Caco-2 (cell line): ENCODE measurements at regions not wholly inside any gene's neighbourhood (a gene's known extent, or its start where the extent isn't known, plus 50 kb on each side); places are given as distances from the start of the nearest gene placed in this dataset.

Source experiments
- BruUV-seq: library from RNA; stranded (reverse); fragments of 400-500 nt; replicated peaks from 2 replicates; lab custom pipeline; 2021; lab: Mats Ljungman, UMichigan
- CTCF ChIA-PET: fragments of 300-600 bp; sonication (Branson Sonifier 250); formaldehyde crosslinking; loops from one replicate; lab custom pipeline; 2022; ENCODE audit warnings: antibody characterized with exemption; lab: Charles Lee
- POLR2A ChIA-PET: fragments of 300-600 bp; sonication (Branson Sonifier 250); formaldehyde crosslinking; loops from one replicate; lab custom pipeline; 2022; ENCODE audit warnings: antibody characterized with exemption; lab: Charles Lee
- DNase-seq, 2 experiments: peaks; one replicate each; pipeline versions ENCODE4 v3.0.0 to v3.0.0-alpha.2; 2020 to 2022
- H3K27me3 ChIP-seq: replicated peaks from 2 replicates; pipeline ENCODE4 v1.6.0; 2011; ENCODE audit warnings: low read length; ENCODE audit not compliant: control insufficient read depth, insufficient read depth
- H3K36me3 ChIP-seq: 2 replicates; pipeline ENCODE4 v1.5.1; 2011; ENCODE audit warnings: low read length; ENCODE audit not compliant: control insufficient read depth, insufficient read depth
- H3K4me1 ChIP-seq: fragments of 250-450 bp; sonication (Bioruptor Pico); 2 replicates; pipeline ENCODE4 v1.5.1; 2020; ENCODE audit warnings: mild to moderate bottlenecking
- H3K4me3 ChIP-seq: 2 replicates; pipeline ENCODE4 v1.5.1; 2011; ENCODE audit warnings: low read depth, mild to moderate bottlenecking, control low read depth, low read length
- H3K9me3 ChIP-seq: fragments of 250-450 bp; sonication (Bioruptor Pico); 2 replicates; pipeline ENCODE4 v1.5.1; 2020; ENCODE audit warnings: mild to moderate bottlenecking, moderate library complexity
- H3K27ac Mint-ChIP-seq: one replicate; pipeline ENCODE4 v1.8.0; 2022; ENCODE audit warnings: mixed read lengths; ENCODE audit not compliant: unreplicated experiment
- H3K27me3 Mint-ChIP-seq: one replicate; pipeline ENCODE4 v1.8.0; 2022; ENCODE audit warnings: mixed read lengths; ENCODE audit not compliant: insufficient read depth, unreplicated experiment
- H3K36me3 Mint-ChIP-seq: one replicate; pipeline ENCODE4 v1.8.0; 2022; ENCODE audit warnings: mild to moderate bottlenecking, mixed read lengths; ENCODE audit not compliant: insufficient read depth, unreplicated experiment
- H3K4me1 Mint-ChIP-seq: one replicate; pipeline ENCODE4 v1.8.0; 2022; ENCODE audit warnings: low read depth, mixed read lengths; ENCODE audit not compliant: unreplicated experiment
- H3K4me3 Mint-ChIP-seq: one replicate; pipeline ENCODE4 v1.8.0; 2022; ENCODE audit warnings: mild to moderate bottlenecking, moderate library complexity, mixed read lengths; ENCODE audit not compliant: unreplicated experiment
- H3K9me3 Mint-ChIP-seq: one replicate; pipeline ENCODE4 v1.8.0; 2022; ENCODE audit warnings: mixed read lengths; ENCODE audit not compliant: unreplicated experiment
- intact Hi-C: fragments of 100-400 bp; cut with micrococcal nuclease; formaldehyde crosslinking; loops from one replicate; pipeline ENCODE4 v1.10.0; 2022; ENCODE audit not compliant: unreplicated experiment
- TF ChIP-seq, protein P1 (sequence below), 2 experiments: fragments of 200-600 bp in 1 of 2; IDR thresholded peaks; 1 replicate in 1 of 2; 2 replicates in 1 of 2; pipeline versions ENCODE4 v1.5.1 to v1.8.0; 2011 to 2022; ENCODE audit warnings: antibody characterized with exemption in 1 of 2, control low read depth in 1 of 2, inconsistent platforms in 1 of 2, low read depth in 1 of 2, low read length in 1 of 2, mild to moderate bottlenecking in 1 of 2, moderate library complexity in 1 of 2; ENCODE audit not compliant: insufficient read depth in 1 of 2, severe bottlenecking in 1 of 2, unreplicated experiment in 1 of 2

DNA sequence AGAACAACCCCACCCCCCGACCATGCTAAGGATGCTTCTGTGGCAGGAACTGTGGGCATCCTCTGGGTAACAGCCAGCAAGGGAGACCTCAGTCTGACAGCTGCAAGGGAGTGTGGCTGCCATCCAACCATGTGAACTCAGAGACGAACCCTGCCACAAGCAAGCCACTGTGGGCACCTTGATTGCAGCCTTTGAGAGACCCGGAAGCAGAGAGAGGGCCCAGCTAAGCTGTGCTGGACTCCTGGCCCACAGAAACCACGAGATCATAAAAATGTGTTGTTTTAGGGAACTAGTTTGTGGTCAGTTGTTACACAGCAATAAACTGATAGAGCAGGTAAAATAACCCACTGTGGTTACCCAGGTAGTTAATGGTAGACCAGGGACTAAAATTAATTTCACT lies 414.6 kb downstream of the CDH26 start:
- CTCF ChIA-PET, result no interaction called here
- BruUV-seq, result no TSS peak
- TF ChIP-seq, protein P1, sequence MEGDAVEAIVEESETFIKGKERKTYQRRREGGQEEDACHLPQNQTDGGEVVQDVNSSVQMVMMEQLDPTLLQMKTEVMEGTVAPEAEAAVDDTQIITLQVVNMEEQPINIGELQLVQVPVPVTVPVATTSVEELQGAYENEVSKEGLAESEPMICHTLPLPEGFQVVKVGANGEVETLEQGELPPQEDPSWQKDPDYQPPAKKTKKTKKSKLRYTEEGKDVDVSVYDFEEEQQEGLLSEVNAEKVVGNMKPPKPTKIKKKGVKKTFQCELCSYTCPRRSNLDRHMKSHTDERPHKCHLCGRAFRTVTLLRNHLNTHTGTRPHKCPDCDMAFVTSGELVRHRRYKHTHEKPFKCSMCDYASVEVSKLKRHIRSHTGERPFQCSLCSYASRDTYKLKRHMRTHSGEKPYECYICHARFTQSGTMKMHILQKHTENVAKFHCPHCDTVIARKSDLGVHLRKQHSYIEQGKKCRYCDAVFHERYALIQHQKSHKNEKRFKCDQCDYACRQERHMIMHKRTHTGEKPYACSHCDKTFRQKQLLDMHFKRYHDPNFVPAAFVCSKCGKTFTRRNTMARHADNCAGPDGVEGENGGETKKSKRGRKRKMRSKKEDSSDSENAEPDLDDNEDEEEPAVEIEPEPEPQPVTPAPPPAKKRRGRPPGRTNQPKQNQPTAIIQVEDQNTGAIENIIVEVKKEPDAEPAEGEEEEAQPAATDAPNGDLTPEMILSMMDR (IDR thresholded peaks at IDR 0.05; ENCODE audit: insufficient read depth in 1 of 2, low read depth in 1 of 2, low read length in 1 of 2, severe bottlenecking in 1 of 2, unreplicated experiment in 1 of 2), result no peak
- no peaks in the 10 kb centered on the region for H3K4me1 ChIP-seq
- H3K9me3 Mint-ChIP-seq, result no peaks in the 10 kb centered on the region
- no peak overlapping the region for H3K27ac Mint-ChIP-seq
- H3K4me3 ChIP-seq, result no peak overlapping the region
- intact Hi-C loops, result no loop called here
- H3K36me3 Mint-ChIP-seq, result no peaks in the 10 kb centered on the region
- POLR2A ChIA-PET, result no interaction called here
- no peak overlapping the region for H3K4me3 Mint-ChIP-seq
- H3K27me3 Mint-ChIP-seq, result peaks cover 21% of the 10 kb centered on the region
- H3K27me3 ChIP-seq, result no peaks in the 10 kb centered on the region
- no peaks in the 10 kb centered on the region for H3K36me3 ChIP-seq
- DNase-seq, result no peak
- H3K9me3 ChIP-seq, result peaks cover 2% of the 10 kb centered on the region; the same call in 1 of the 2 replicates
- no peaks in the 10 kb centered on the region for H3K4me1 Mint-ChIP-seq

DNA sequence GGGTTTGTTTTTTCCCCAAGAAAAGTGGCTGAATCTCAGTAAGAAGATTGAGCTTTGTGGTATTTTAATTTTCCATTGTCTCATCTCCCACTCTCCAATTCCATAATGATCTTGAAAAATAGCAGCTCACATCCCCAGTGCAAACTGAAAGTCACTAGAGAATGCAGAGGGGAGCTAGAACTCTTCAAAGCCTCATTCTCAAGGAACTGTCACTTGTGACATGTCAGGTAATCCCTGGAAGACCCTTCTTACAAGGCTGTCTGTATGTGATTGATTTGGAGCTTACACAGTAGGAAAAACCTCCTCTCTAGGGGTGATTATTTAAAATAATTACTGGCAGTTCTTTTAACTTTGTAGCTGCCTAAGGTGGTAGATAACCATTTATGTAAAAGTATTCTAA lies 420.4 kb downstream of the CDH26 start:
- Histone ChIP-seq H3K4me1 (peaks cover 6% of the 10 kb centered on the region), H3K27me3 (no peaks in the 10 kb centered on the region), H3K9me3 (peaks cover 11% of the 10 kb centered on the region), H3K4me3 (no peak overlapping the region), H3K36me3 (no peaks in the 10 kb centered on the region)
- DNase-seq, result no peak
- no TSS peak for BruUV-seq
- H3K4me1 Mint-ChIP-seq, result peaks cover 8% of the 10 kb centered on the region
- H3K9me3 Mint-ChIP-seq, result no peaks in the 10 kb centered on the region
- no peak overlapping the region for H3K4me3 Mint-ChIP-seq
- ChIA-PET POLR2A (no interaction called here), CTCF (no interaction called here)
- TF ChIP-seq, protein P1 (IDR thresholded peaks at IDR 0.05; ENCODE audit: insufficient read depth in 1 of 2, low read depth in 1 of 2, low read length in 1 of 2, severe bottlenecking in 1 of 2, unreplicated experiment in 1 of 2), result no peak
- peaks cover 12% of the 10 kb centered on the region for H3K27me3 Mint-ChIP-seq
- H3K27ac Mint-ChIP-seq, result no peak overlapping the region
- intact Hi-C loops, result no loop called here
- no peaks in the 10 kb centered on the region for H3K36me3 Mint-ChIP-seq

DNA sequence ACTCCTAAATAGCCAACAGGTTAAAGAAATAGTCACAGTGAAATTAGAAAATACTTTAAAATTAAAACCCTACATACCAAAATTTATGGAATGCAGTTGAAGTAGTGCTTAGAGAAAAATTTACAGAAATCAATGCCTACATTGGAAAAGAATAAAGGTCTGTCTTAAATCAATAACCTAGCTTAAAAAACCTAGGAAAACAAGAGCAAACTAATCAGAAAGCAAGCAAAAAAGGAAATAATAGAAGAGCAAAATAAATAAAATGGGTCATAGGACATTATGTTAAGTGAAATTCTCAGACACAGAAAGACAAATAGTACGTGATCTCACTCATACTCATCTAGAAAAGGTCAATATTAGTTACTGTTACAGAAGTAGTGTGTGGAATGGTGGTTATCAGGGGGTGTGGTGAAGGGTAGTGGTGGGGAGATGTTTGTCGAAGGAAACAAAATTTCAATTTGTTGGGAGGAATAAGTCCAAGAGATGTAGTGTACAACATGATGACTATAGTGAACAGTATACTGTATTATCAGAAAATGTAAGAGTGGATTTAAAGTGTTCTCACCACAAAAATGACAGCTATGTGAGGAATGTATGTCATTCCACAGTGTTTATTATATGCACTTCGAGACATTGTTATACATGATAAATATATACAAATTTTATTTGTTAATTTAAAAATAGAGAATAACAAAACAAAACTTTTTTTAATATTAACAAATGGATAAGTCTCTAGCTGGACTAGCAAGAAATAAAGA lies 423.6 kb downstream of the CDH26 start:
- Mint-ChIP-seq H3K9me3 (no peaks in the 10 kb centered on the region), H3K4me1 (peaks cover 8% of the 10 kb centered on the region), H3K36me3 (no peaks in the 10 kb centered on the region), H3K27me3 (peaks cover 9% of the 10 kb centered on the region), H3K4me3 (no peak overlapping the region), H3K27ac (no peak overlapping the region)
- POLR2A ChIA-PET, result no interaction called here
- Histone ChIP-seq H3K4me3 (no peak overlapping the region), H3K36me3 (no peaks in the 10 kb centered on the region), H3K4me1 (peaks cover 6% of the 10 kb centered on the region), H3K9me3 (peaks cover 9% of the 10 kb centered on the region), H3K27me3 (no peaks in the 10 kb centered on the region)
- intact Hi-C loops, result no loop called here
- no peak for DNase-seq
- TF ChIP-seq, protein P1 (IDR thresholded peaks at IDR 0.05; ENCODE audit: insufficient read depth in 1 of 2, low read depth in 1 of 2, low read length in 1 of 2, severe bottlenecking in 1 of 2, unreplicated experiment in 1 of 2), result no peak
- CTCF ChIA-PET, result interaction anchor here (0.7 kb wide), 1 partner anchor 115 kb away, joined by 3 read pairs; no protein-coding TSS in a partner anchor
- BruUV-seq, result no TSS peak
